HG03442 (cell line): ENCODE measurements at regions not wholly inside any gene's neighbourhood (a gene's known extent, or its start where the extent isn't known, plus 50 kb on each side); places are given as distances from the start of the nearest gene placed in this dataset.
"Not testable (repeated sequence)": the region's sequence is repeated elsewhere in the genome, so short reads cannot be mapped to it uniquely, and the experiment has no call there.

Experiments
- ATAC-seq: cut with Tn5 transposase; IDR thresholded peaks from one replicate; pipeline ENCODE4 v1.9.1; 2021; ENCODE audit warnings: mild to moderate bottlenecking, moderate library complexity; ENCODE audit not compliant: unreplicated experiment

DNA sequence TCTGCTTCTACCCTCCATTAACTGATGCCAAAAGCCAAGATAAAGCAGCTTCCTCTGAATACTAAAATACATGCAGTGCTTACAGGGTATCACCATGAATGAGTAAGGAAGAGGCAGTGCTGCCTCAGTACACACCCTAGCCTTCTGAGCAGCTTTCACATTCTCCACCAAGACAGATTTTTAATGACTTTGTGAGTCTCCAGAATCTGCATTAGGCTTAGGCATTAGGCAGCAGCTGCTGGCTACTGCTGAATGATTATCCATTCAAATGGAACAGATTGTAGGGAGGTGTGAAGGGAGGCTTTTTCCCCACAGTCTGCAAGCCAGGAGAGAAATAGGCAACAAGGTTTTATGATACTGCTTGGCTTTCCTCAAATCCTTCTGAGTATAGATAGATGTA lies 1226.7 kb upstream of the LRRN3 start:
- no peak for ATAC-seq

DNA sequence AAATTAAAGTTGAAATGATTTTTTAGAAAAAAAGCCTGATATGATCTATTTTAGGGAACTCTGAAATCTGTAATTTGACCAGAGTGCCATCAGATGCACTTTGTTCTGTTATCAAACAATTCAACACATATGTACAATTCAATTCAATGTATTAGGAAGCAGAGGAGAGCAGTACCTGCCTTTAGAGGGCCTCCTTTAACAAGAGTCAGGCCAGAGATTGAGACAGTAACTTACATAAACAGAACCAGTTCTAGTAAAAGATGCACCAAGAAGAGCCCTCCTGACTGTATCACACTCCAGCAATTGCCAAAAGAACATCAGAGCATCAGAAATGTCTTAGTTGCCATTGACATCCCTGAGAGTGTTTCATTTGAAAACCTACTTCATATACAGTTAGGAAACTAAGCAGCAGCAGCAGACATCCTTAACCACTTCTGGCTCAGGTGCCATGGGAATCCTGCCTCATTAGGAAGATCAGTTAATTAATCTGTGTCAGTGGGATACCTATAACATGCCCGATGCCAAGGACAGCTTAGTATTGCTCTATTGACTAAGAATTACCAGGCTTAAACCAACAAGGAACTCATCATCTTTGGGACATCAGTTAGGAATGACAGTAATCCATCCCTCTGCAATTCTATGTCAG lies 1222.6 kb upstream of the LRRN3 start:
- ATAC-seq, result no peak

DNA sequence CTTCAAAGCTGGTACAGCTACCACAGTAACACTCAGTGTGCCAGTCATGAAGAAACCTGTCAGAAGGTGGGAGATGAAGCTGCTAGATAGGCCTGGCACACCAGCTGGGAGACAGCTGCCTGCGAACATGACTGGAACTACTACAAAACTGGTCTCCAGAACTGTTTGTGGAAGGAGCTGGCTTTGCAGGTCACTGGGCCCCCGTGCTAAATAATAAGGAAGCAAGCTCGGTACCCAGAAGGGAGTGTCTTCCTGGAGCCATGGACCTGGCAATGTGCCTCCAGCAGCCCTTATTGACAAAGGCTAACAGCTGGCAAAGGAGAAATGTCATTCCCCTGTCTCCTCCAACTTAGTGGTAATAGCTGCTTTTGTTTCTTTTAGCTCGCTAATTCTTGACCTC lies 1217.6 kb upstream of the LRRN3 start:
- no peak for ATAC-seq

DNA sequence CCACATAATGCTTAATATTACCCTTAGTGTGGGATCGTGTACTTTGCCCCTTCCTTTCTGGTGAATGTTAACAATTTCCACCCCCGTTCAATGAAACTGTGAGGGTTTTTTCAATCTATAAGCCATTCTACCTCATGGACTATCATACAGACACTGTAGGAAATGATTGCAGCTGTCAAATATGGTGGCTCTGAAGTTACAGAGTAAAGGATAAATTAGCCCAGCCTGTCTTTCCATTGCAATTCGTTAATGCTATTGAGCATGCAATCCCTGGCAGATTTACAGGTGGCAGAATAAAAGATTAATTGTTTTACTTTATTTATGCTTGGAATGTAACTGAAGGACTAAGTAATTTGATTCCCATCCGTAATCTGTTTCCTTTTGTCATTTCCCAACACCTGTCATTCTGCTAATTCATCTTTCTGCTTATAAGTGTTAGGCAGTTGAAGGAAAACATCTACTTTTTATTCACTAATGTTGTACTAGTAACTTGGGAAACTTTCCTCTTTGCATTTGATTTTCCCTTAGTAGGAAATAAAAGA lies 1211.6 kb upstream of the LRRN3 start:
- ATAC-seq, result no peak

DNA sequence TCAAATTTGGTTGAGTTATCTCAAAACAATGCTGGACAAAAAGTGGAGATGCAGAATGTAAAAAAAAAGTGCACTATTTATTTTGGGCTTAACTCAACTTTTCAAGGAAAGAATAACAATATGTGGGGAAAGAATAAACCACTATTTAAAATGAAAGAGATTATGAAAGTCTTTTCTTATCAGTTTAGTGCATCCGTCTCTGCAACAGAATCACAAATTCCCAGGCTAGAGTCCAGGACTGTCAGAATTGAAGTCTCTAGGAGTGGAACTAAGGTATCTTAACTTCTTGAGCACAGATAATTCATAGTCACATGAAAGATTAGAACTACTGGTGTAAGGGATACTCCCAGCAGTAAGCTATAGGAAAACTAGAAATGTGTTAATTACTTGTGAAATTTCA lies 1200.3 kb upstream of the LRRN3 start:
- no peak for ATAC-seq

DNA sequence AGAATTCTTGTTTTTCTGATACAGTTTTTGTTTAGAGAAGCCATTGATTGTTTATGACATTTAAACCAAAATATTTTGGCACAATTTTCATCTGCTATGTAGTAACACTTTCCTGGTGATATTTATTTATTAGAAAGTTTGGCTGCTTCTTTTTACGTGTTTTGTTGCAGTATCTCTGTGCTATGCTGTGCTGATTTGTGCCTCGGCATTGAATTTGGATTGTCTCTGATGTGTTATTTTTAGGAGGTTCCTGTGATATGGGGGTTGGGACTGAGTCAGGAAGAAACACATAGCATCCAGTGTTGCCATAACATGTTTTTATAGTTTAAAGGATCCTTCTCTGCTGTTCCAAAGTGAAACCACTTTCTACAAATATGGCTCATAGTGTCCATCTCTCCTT lies 1197.7 kb upstream of the LRRN3 start:
- no peak for ATAC-seq

DNA sequence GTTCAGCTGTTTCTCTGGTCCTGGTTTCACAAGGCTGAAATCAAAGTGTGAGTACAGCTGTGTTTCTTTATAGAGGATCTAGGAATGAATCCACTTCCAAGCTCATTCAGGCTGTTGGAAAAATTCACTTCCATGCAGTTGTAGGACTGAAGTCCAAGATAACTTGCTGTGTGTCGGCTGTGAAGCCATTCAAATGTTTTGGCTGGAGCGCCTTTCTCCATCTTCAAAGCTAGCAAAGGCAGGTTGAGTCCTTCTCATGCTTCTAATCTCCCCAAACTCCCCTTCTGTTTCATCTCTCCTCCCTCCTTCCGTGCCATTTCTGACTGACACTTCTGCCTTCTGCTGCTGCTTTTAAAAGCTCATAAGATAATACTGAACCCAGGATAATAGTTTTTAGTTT lies 1195.4 kb upstream of the LRRN3 start:
- ATAC-seq, result no peak

DNA sequence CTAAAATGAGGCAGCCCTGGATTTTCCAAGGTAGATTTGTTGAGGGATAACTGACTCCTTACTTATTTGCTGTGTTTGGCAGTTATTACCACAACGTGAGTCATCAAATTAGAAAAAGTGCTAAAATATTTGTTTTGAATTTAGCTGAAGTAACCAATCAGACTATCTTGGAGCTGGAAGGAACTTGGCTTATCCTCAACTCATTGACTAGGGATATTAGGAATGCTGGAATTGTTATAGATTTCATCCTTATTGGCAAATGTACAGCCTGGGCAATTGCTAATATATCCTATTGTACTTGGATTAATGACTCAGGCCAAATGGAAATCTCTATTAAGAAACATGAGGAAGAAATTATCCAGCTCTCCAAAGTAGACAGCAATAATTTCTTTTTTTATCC lies 1189.0 kb upstream of the LRRN3 start:
- ATAC-seq, result no peak

DNA sequence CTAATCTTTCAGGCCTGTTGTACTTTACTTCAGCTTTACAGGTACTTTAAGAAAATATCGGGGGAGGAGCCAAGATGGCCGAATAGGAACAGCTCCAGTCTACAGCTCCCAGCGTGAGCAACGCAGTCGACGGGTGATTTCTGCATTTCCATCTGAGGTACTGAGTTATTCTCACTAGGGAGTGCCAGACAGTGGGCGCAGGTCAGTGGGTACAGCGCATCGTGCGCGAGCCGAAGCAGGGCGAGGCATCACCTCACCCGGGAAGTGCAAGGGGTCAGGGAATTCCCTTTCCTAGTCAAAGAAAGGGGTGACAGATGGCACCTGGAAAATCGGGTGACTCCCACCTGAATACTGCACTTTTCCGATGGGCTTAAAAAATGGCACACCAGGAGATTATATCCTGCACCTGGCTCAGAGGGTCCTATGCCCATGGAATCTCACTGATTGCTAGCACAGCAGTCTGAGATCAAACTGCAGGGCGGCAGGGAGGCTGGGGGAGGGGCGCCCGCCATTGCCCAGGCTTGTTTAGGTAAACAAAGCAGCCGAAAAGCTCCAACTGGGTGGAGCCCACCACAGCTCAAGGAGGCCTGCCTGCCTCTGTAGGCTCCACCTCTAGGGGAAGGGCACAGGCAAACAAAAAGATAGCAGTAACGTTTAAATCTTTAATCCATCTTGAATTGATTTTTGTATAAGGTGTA lies 1185.4 kb upstream of the LRRN3 start:
- ATAC-seq, result not testable (repeated sequence)

DNA sequence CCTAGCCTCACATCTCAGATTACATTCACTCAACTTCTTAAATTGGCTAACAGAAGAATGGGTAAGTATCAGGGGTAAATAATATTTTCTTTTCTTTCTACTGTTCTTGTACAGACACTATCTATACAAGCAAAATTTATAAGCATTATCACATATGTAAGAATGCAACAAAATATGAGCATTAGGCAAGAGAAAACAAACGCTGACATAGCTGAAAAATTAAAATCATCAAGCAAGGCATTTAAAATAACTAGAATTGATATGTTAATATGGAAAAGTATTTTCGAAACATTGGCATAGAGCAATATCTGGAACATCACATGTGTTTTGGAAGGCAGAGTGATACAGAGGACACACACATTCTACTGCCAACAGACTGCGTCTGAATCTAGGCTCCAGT lies 1175.3 kb upstream of the LRRN3 start:
- no peak for ATAC-seq

DNA sequence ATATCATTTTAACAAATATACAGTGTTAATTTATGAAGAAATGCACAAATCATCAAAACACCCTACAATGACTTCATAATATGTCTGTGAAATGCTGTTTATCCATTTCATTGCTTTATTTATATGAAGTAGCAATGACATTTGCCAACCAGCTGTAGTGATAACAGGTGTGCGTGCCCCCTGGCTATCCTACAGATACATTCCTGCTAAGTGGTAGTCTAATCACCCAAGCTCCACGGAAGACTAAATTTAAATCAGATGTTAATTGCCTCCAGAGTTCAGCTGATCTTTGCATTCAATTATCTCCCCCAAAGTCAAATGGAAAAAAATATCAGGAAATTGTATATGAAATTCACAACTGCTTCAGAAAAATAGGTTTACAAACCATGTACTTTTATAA lies 1164.2 kb upstream of the LRRN3 start:
- ATAC-seq, result no peak

DNA sequence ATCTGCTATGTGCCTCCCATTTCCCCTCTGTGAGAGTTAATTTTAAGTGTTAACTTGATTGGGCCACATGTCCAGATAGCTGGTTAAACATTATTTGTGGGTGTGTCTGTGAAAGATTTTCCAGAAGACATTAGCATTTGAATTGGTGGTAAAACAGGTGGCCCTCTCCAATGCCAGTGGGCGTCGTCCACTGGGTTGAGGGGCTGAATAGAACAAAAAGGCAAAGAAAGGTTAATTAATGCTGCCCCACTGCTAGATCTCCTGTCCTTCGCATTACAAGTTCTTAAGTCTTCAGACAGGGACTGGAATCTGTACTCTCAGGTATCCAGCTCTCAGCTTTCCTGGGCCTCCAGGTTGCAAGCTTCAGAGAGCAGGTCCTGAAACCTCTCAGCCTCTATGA lies 1160.9 kb upstream of the LRRN3 start:
- ATAC-seq, result no peak

DNA sequence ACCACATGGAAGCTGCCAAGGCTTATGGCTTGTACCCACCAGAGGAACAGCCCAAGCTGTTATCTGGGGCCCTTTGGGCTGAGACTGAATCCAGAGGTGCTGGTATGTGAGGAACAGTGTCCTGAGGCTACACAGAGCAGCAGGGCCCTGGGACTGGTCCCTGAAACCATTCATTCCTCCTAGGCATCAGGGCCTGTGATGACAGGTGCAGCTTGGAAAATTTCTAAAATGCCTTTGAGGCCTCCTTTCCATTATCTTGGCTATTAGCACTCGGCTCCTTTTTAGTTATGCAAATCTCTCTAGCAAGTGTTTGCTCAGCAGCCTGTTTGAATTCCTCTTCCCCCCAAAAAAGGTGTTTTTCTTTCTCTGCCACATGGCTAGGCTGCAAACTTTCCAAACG lies 1151.7 kb upstream of the LRRN3 start:
- ATAC-seq, result no peak

DNA sequence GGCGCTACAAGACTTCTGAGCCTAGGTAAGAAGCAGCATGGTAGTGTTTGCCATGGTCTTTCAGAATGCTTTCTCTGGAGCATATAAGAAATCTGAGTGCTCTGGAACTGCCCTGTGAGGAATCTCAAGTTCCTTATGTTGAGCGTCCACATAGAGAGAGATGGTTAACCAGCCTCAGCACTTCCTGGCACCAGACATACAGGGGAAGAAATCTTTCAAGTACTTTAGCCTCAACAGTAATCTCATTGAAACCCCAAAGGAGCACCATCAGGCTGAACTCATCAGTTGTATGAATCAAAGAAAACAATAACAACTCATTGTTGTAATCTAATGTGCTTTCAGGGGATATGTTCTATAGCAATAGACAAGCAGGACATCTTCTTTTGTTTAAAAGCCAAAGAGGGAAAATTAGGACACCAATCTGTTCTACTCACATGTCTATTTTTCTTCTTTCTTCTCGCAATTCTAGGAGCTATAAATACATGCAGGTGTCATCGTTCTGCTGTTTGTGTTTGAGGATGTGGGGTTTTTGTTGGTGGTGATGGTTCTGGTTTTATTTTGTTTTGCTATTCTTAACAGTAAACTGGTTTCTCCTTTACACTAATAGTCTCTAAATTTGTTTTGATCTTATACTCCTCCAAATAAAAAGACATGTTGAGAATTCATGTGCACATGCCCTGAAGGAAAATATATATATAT lies 1145.0 kb upstream of the LRRN3 start:
- ATAC-seq, result no peak

DNA sequence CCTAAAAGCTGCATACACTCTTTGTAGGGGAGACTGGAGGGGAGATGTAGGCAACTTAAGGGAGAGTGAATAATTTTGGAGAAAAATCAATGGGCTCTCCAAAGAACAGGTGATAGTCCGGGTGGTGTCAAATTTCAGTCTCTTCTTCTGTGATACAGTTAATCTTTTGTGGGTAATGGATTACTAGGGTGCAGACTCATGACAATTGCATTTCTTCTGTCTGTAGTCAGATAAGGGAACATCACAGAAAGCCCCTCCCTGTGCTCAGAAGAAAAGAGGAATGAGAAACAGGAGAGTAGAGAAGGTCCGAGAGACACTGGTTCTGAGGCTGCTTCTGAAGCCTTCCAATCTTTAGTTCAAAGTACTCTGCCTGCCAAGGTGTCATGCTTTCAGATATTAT lies 1140.7 kb upstream of the LRRN3 start:
- no peak for ATAC-seq

DNA sequence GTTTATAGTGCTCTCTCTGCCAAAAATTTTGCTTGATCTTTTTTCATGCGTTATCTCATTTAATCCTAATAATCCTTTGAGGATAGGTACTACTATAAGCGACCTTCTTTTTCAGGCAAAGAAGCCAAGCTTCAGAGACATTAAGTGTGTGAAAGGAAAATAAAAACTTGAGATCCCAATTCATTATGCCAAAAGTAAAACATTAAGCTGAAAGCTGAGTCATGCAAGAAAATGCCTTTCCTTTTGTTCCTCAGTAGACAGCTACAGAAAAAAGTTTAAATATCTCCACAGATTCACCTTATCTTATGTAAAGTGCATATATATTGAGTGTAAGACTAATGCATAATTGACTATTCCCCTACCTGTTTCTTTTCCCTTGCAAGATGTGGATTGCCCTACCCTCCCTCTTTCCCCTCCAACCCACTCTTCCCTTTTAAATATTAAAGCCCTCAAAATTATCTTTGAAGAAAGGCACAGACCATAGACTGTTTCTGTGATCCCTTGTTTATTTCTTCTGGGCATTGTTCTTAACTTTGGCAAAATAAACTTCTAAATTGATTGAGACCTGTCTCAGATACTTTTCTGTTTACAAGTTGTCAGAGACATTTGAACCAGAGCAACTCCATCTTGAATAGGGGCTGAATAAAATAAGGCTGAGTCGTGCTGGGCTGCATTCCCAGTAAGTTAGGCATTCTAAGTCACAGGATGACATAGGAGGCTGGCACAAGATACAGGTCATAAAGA lies 1139.9 kb upstream of the LRRN3 start:
- ATAC-seq, result no peak

DNA sequence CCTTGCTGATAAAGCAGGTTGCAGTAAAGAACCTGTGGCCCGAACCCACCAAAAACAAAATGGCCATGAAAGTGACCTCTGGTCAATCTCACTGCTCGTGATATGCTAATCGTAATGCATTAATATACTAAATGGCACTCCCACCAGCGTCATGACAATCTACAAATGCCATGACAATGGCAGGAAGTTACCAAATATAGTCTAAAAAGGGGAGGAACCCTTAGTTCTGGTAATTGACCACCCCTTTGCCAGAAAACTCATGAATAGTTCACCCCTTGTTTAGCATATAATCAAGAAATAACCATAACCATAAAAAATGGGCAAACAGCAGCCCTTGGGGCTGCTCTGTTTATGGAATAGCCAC lies 1139.4 kb upstream of the LRRN3 start:
- ATAC-seq, result no peak

DNA sequence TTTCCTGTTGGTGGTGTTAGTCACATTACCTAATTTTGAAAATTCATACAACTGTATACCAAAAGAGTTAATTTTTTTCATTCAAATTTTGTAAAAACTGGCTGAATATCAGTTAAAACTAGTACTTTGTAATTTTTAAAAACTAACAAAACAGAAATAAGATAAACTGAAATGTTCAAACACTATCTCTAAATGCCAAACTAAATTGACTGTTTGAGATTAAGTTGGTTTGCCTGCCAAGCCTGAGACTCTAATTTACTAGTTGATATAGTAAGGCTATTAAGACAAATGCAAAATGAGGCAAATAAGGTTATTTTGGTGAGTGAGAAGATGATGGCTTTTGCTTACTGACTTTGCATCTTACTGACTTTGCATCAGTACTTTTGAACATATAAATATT lies 1134.9 kb upstream of the LRRN3 start:
- ATAC-seq, result no peak

DNA sequence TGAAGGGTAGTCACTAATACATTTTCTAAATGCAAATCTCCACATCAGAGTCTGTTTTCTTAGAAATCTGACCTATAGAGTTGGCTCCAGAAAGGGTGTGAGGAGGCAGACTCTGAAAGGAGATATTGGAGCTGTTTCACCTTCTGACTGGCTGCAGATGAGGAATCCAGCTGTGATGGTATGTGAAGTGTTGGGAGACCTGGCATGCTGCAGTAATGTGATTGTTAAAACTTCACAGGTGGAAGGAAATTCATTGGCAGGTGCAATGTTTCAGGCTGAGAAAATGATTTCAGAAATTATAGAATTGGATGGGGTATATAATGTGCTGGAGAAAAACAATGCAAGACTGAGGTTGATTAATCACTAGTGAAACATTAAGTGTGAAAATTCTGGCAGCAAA lies 1134.0 kb upstream of the LRRN3 start:
- ATAC-seq, result no peak

DNA sequence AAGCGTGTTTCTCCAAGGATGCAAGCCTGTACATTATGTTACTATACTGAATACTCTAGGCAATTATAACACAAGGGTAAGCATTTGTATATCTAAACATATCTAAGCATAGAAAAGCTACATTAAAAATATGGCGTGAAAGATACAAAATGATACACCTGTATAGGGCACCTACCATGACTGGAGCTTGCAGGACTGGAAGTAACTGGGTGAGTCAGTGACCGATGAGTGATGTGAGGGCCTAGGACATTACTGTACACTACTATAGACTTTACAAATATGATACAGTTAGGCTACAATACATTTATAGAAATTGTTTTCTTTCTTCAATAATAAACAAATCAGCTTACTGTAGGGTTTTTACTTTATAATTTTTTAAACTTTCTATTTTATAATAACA lies 1127.2 kb upstream of the LRRN3 start:
- no peak for ATAC-seq

DNA sequence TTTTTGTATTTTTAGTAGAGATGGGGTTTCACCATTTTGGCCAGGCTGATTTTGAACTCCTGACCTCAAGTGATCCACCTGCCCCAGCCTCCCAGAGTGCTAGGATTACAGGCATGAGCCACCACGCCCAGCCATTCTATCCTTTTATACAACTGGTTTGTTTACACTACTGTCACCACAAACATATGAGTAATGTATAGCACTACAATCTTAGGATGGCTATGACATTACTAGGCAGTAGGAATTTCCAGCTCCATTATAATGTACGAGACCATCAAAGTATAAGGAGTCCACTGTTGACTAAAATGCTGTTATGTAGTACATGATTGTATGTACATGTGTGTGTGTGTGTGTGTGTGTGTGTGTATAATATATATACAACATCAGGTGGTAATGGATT lies 1126.1 kb upstream of the LRRN3 start:
- no peak for ATAC-seq

DNA sequence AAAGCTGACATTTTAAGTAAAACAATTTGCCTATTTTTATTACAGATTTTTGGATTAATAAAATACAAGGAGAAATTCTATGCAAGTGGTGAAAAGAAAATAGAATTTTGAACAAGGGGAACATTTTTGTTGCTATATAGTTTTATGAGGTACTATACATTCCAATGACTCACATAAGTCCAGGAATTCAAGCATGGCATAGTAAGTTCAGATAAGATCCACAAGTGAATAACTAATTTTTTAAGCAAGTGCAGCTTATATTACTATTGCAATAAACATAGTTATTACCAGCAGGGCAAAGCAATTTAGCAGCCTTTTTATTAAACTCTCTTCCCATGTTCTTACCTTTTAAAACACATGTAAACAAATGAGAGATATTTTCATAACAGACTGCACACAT lies 1123.5 kb upstream of the LRRN3 start:
- ATAC-seq, result no peak
